ENCODE measurements at regions not wholly inside any gene's neighbourhood (a gene's known extent, or its start where the extent isn't known, plus 50 kb on each side); places are given as distances from the start of the nearest gene placed in this dataset.

DNA sequence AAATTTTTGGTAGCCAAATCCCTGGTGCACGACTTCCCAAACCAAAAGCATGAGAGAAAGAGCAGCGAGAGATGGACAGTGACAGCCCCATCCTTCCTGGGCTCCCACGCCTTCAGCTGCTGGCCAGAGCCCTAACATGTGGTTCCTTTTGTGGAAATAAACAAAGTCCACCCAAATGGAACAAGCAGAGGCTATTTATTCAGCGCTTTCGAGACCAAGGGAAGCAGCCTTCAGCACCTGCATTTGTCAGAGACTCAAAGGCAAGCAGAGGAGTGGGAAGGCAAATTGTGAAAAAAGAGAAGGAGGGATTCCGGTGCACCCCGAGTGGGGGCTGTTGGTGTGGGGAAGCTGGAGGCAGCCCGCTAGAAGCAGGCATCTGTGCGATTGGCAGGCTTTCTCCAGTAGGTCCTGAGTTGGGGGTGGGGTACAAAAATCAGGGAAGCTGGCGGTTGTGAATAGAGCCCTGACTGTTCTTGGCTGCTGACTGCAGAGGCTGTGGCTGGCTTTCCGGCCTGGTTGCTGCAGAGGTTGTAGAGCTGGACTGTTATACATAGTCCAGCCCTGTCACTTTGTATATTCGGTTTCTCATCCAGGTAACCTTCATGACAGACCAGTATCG is 427.2 kb downstream of the OCA2 start:
- Histone ChIP-seq H4K20me1 (ENCODE audit: control insufficient read depth, insufficient read depth, insufficient read length) (no peaks in the 10 kb centered on the region), H2BK12ac (ENCODE audit: insufficient read length, low read depth, low read length) (no peak overlapping the region)
- no CpG with 5 or more reads among the region's 13 CpGs for WGBS (ENCODE audit: extremely low coverage, insufficient read length, low lambda C conversion rate)

More for the DNA sequence above, 427.2 kb downstream of the OCA2 start:
- H3K9me3 Mint-ChIP-seq = no peaks in the 10 kb centered on the region; a peak in 1 of 5 replicates
- no peak for DNase-seq
- H3K27ac ChIP-seq (ENCODE audit: insufficient read length, low read depth, low read length) = no peak overlapping the region
- H3K4ac ChIP-seq (ENCODE audit: low read depth, low read length) = no peak overlapping the region
- H4K5ac ChIP-seq (ENCODE audit: insufficient read length, low read depth, low read length) = no peak overlapping the region
- no peak overlapping the region for H3K14ac ChIP-seq (ENCODE audit: insufficient read depth, low read length)
- H4K91ac ChIP-seq (ENCODE audit: insufficient read length, low read depth, low read length) = no peak overlapping the region
- H3K27me3 ChIP-seq (ENCODE audit: insufficient read depth, low read length) = no peaks in the 10 kb centered on the region
- no peak overlapping the region for H3K27ac Mint-ChIP-seq
- H2BK20ac ChIP-seq (ENCODE audit: low read depth, low read length, poor library complexity, severe bottlenecking) = no peak overlapping the region
- H3K4me2 ChIP-seq (ENCODE audit: insufficient read depth, insufficient read length, low read length) = no peak overlapping the region
- H2BK120ac ChIP-seq (ENCODE audit: low read depth, low read length, poor library complexity, severe bottlenecking) = no peak overlapping the region
- H3K56ac ChIP-seq (ENCODE audit: insufficient read length, low read depth, low read length) = no peak overlapping the region
- H3K27me3 Mint-ChIP-seq (ENCODE audit: low read depth) = peaks cover 4% of the 10 kb centered on the region; the same call in 1 of the 2 replicates
- H3K4me3 Mint-ChIP-seq = no peak overlapping the region
- H2AFZ ChIP-seq (ENCODE audit: low read length) = no peak overlapping the region
- H3K9me3 ChIP-seq (ENCODE audit: control insufficient read depth, low read depth, low read length) = no peaks in the 10 kb centered on the region
- H3K4me1 ChIP-seq (ENCODE audit: insufficient read depth, low read length) = peaks cover 2% of the 10 kb centered on the region; the same call in 1 of the 2 replicates
- no peak overlapping the region for H3T11ph ChIP-seq (ENCODE audit: low read length)
- no peak overlapping the region for H2BK15ac ChIP-seq (ENCODE audit: low read depth, low read length)
- H3K79me2 ChIP-seq (ENCODE audit: insufficient read depth, low read length) = no peaks in the 10 kb centered on the region
- no peak overlapping the region for H3K18ac ChIP-seq (ENCODE audit: insufficient read length, low read depth, low read length)
- H3K23ac ChIP-seq (ENCODE audit: insufficient read length, low read depth, low read length) = no peak overlapping the region
- H3K4me1 Mint-ChIP-seq = peaks cover 9 to 18% of the 10 kb centered on the region in 2 experiments
- H3K36me3 Mint-ChIP-seq (ENCODE audit: insufficient read depth in 1 of 3, low read depth in 3 of 3) = no peaks in the 10 kb centered on the region; a peak in 1 of 7 replicates
- no peaks in the 10 kb centered on the region for H3K23me2 ChIP-seq (ENCODE audit: insufficient read length, low read depth, low read length, poor library complexity, severe bottlenecking)
- TF ChIP-seq CTCF (conservative IDR thresholded peaks at IDR 0.05) = no peak
- no peak overlapping the region for H2AK5ac ChIP-seq (ENCODE audit: insufficient read length, low read length)
- no peak overlapping the region for H3K9ac ChIP-seq (ENCODE audit: extremely low read depth, insufficient read length, low read length)
- no peak overlapping the region for H4K8ac ChIP-seq (replicated peaks; ENCODE audit: insufficient read length, low read depth, low read length)
- H3K79me1 ChIP-seq (ENCODE audit: insufficient read depth, low read depth, low read length, poor library complexity, severe bottlenecking) = no peaks in the 10 kb centered on the region
- no peak overlapping the region for H2BK5ac ChIP-seq (ENCODE audit: insufficient read length, low read length)
